HG03196 (cell line): ENCODE measurements at regions not wholly inside any gene's neighbourhood (a gene's known extent, or its start where the extent isn't known, plus 50 kb on each side); places are given as distances from the start of the nearest gene placed in this dataset.

ENCODE experiments used
- ATAC-seq: cut with Tn5 transposase; IDR thresholded peaks from one replicate; pipeline ENCODE4 v1.9.1; 2021; ENCODE audit not compliant: unreplicated experiment

DNA sequence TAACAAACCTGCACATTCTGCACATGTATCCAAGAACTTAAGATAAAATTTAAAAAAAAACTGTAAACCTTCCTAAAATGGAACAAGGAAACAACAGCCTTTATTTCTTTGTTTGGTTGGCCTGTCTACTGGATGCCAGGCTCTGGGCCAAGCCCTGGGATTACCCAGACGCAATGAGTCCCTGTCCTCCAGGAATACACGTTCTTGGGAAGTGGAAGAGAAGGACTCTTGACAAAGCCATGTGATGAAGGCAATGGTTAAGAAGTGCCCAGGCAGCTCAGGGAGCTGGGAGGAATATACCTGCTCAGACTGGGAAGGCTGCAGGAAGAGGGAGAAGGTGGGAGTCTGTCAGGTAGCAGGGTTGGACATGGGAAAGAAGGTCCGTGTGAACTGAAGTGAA, 115.4 kb downstream of the AXIN2 start:
- no peak for ATAC-seq

GRCh38 chr17:65444049-65444448, 117.4 kb downstream of the AXIN2 start:
- ATAC-seq, result no peak

DNA sequence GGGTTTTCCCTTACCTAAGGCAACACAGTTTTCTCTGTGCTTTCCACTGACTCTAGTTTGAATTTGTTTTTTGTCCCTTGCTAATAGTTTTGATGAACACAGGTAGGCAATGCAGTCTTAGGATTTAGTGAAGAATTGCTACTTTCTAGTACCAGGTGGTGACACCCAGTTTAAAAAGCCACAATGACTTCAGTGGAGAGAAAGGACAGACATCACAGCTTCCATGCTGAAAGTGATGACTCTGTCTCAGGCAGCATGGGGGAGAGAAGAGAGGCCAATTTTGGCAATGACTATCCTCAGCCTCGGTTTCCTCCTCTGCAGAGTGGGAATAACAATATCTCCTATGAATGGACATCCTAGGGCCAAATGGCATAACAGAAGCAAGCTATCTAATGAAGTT, 118.8 kb downstream of the AXIN2 start:
- no peak for ATAC-seq

GRCh38 chr17:65442250-65442649, 119.2 kb downstream of the AXIN2 start:
- no peak for ATAC-seq

DNA sequence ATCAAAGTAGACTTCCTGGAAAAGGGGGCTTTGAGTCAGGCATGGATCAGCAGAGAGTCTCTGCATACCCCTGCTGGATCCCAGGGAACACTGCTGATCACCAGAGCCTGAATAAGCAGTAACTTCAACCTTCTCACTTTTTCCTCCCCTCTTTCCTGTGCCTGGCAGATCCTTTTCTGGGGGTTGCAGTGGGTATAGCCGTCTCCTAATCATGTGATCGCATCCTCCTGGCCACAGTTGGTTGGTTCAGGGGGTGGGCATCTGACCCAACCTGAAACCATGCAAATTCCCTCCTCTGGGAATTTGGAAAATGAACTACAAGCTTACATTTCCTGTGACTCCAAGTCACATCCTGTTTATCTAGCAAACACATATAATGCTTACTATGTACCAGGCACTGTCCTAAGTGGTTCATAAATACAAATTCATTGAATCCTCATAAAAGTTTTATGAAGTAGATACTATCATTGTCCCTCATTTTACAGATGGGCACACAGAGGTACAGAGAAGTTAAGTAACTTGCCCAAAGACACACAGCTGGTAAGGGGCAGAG, 120.3 kb downstream of the AXIN2 start:
- ATAC-seq, result no peak

GRCh38 chr17:65438708-65439294, 122.6 kb downstream of the AXIN2 start:
- ATAC-seq, result no peak

DNA sequence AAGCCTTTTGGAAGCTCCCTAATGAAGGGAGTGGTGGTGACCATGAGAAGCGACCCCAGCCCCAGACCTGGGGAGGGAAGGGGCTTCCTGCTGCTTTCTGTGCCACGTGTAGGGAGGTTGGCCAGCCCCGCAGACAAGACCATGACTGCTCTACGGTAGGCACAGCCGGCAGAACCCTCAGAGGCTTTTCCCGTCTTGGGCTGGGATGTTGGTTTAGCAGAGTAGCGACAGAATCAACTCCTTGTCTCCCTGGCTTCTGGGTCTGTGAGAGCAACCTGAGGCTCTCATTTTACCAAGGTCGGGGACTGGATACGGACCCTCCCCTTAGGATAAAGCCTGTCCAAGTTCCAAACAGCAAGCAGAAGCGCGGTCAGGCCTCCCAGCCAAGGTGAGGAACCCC, 123.3 kb downstream of the AXIN2 start:
- no peak for ATAC-seq

DNA sequence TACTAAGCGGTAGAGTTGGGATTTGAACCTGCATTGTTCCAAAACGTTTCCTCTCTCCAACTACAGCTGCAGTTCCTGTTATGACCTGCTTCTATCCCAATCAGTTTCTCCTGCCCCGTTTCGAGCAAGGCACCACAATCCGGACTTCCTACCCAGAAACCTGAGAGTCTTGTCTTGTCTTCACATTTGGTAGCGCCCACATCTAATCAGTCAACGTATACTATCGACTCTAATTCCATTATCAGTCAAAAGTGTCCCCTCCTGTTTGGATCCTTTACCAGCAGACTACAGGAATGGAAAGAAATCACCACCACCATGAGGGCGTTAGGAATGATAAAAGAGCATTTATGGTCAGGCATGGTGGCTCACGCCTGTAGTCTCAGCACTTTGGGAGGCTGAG, 124.6 kb downstream of the AXIN2 start:
- no peak for ATAC-seq

GRCh38 chr17:65434878-65435277, 126.6 kb downstream of the AXIN2 start:
- no peak for ATAC-seq

DNA sequence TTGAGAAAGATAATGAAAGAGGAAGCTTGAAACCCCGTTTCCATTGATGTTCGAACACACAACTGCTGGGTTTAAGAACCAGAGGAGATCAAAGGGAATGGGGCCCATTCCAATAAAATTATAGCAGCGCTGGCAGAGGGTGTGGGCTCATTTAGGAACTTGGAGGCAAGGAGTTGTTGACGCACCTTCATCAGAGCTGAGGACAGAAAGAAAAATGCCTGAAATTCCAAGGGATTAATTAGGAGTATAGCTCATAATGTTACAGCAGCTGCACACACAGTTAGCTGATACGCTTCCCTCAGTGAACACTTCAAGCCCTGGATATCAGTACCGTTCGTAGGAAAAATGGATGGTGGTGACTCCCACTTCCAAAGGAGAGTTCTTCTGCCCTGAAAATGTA, 127.2 kb downstream of the AXIN2 start:
- ATAC-seq, result no peak

GRCh38 chr17:65433592-65433991, 127.9 kb downstream of the AXIN2 start:
- ATAC-seq, result no peak

DNA sequence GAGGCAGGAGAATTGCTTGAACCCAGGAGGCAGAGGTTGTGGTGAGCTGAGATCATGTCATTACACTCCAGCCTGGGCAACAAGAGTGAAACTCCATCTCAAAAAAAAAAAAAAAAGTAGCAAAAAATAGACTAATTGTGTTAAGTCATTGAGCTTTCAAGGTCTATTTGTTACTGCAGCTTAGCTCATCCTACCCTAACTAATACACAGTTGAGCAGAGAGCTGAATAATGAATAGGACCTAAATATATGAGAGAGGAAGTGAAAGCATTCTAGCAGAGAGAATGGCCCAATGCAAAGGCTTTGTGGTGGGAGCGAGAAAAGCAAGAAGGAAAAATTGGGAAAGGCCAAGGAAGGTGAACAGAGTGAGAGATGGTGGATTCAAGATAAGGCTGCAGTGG, 128.3 kb downstream of the AXIN2 start:
- no peak for ATAC-seq

- ATAC-seq, result no peak
Measured at GRCh38 chr17:65431116-65431515, 130.3 kb downstream of the AXIN2 start.

DNA sequence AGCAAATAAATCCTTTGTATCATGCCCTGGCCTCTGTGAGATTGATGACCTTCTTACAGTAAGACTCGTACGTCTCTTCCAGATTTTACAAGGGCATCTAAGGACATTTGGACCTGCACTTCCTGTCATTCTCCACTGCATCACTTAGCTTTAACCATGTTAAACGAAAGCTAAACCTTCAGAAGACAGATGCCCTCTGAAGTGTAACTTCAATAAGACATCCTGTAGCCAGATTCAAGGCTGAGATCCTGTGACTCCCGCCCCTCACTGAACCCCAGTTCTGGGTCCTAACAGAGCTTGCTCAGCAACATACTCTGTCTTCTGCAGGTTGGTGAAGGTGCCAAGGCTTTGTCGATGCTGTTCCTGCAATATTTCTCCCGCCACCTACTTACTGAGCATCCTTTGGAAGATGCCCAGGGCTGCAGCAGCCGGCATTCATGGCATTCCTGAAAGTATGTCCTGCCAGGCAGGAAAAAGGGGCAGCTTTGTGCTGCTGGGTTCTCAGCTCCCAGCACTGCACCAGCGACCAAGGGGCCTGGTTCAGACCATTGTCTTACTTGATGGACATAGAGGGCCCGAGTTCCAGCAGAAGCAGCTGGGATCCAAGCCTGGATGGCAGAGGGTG, 131.1 kb downstream of the AXIN2 start:
- no peak for ATAC-seq

- no peak for ATAC-seq
Measured at GRCh38 chr17:65423346-65424140, 137.9 kb downstream of the AXIN2 start.

DNA sequence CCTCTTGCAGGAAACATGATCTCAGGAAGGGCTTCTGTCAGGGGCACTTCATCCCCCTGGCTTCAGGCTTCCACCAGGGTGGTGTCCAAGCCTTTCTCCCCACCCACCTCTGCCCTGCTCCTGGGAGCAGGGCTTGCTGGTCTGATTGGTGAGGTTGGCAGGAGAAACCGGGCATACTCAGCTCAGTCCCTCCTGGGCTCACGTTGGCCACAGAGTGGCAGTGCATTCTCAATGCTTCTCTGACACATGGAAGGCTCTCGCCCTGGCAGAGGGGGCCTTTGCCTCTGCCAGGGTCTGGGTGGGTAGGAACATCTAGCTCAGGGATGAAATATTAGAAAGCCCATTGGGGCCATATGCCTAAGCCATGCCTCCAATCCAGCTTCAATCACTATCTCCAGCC, 142.8 kb downstream of the AXIN2 start:
- ATAC-seq, result no peak

- no peak for ATAC-seq
Measured at GRCh38 chr17:65417406-65418221, 143.8 kb downstream of the AXIN2 start.

GRCh38 chr17:65415991-65416390, 145.5 kb downstream of the AXIN2 start:
- no peak for ATAC-seq

DNA sequence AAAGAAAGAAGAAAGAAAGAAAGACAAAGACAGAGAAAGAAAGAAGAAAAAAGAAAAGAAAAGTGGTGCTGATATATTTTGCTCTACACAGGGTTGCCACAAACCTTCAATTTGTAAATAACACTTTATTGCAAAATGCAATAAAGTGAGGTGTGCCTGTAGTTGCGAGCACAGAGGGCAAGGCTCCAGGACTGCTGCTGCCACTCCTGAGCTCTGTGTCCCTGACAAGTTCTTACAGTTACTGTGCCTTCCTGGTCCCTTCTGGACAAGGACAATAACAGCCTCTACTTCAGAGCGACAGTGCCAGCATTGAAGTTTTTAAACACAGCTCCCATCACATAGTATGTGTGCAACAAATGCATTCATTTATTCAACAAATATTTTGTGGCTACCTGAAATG, 148.1 kb downstream of the AXIN2 start:
- ATAC-seq, result no peak

GRCh38 chr17:65409381-65409780, 152.1 kb downstream of the AXIN2 start:
- no peak for ATAC-seq

DNA sequence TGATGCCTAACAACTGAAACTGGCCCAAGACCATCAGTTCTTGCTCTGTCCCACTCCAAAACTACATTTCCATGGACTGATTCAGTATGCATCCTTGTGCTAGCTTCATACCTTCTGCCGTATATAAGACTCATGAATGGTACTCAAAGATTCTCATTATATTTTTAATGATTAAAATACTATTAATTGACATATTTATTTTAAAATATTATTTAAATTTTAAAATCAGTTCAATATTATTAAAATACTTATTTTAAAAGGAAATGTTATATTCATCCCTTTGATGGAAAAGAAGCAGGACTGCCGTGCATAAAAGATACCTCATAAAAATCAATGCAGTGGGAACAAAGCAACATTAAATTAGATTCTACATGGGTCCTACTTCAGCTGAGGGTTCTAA, 153.4 kb downstream of the AXIN2 start:
- ATAC-seq, result no peak
